ENCODE measurements at regions not wholly inside any gene's neighbourhood (a gene's known extent, or its start where the extent isn't known, plus 50 kb on each side); places are given as distances from the start of the nearest gene placed in this dataset.

DNA sequence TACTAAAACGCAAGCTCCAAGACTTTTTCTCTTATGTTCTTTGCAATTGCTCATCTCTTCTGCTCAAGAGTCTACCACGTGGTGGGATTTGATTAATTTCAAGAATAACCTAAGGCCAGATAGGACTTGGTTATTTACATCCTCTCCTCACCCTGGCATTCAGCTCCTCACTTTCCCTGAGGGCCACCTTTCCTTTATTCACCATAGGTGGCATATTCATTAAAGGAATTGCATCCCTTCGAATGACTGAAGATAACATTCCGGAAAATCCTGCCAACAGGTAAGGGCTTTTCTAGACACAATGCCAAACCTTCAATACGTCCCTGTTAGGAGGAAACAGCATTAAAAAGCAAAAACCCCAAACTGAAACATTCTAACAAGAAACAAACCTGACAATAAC, 220.0 kb upstream of the KBTBD8 start:
- no peak overlapping the region for H3K27ac ChIP-seq
- TF ChIP-seq POLR2A (IDR thresholded peaks at IDR 0.05) (no peak), CTCF (IDR thresholded peaks at IDR 0.05 in 8 of 11, conservative IDR thresholded peaks at IDR 0.05 in 3 of 11) (no peak), POLR2AphosphoS5 (IDR thresholded peaks at IDR 0.05) (no peak)
- WGBS, 5 donors: 75 to 86% (median 81%) methylated on average over 5 of the region's 5 CpGs
- no peaks in the 10 kb centered on the region for H3K9me3 ChIP-seq
- intact Hi-C loops (cut with DNase I; ENCODE audit: low total_unique reads): no loop called here
- H3K27me3 ChIP-seq (replicated peaks in 1 of 7): peaks cover 0 to 10% (median 0%) of the 10 kb centered on the region in 7 donors
- DNase-seq: no peak
- H3K36me3 ChIP-seq: no peaks in the 10 kb centered on the region
- H3K4me3 ChIP-seq: no peak overlapping the region
- no peaks in the 10 kb centered on the region for H3K4me1 ChIP-seq

DNA sequence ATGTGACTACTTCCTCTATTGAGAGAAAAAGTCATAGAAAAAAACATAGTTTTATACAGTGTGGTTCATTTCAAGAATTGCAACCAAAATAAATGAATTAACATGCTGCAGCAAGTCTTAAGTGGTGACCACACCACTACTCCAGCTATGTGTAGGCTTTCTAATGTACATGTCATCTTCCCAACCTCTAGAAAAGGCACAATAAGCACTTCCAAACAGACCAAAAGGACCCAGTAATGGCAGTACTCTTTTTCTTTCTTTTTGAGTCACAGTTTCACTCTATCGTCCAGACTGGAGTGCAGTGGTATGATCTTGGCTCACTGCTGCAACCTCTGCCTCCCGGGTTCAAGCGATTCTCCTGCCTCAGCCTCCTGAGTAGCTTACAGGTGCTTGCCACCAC, 219.3 kb upstream of the KBTBD8 start:
- Histone ChIP-seq H3K4me3 (no peak overlapping the region), H3K27me3 (replicated peaks in 1 of 7) (peaks cover 0 to 10% (median 0%) of the 10 kb centered on the region in 7 donors), H3K36me3 (no peaks in the 10 kb centered on the region), H3K4me1 (no peaks in the 10 kb centered on the region), H3K27ac (no peak overlapping the region), H3K9me3 (peaks cover 0 to 3% (median 0%) of the 10 kb centered on the region in 8 donors)
- 64 to 97% (median 83%) methylated on average over 3 of the region's 3 CpGs for WGBS, 5 donors
- DNase-seq: no peak
- TF ChIP-seq POLR2A (IDR thresholded peaks at IDR 0.05): no peak
- TF ChIP-seq CTCF (IDR thresholded peaks at IDR 0.05 in 8 of 11, conservative IDR thresholded peaks at IDR 0.05 in 3 of 11): no peak
- no peak for TF ChIP-seq POLR2AphosphoS5 (IDR thresholded peaks at IDR 0.05)
- intact Hi-C loops (cut with DNase I; ENCODE audit: low total_unique reads): no loop called here

- WGBS, 5 donors: 83 to 87% (median 85%) methylated on average over 6 of the region's 6 CpGs
- H3K36me3 ChIP-seq: no peaks in the 10 kb centered on the region
Measured at GRCh38 chr3:66785191-66785909, 212.8 kb upstream of the KBTBD8 start.

More at GRCh38 chr3:66785191-66785909, 212.8 kb upstream of the KBTBD8 start:
- H3K9me3 ChIP-seq: peaks cover 0 to 3% (median 0%) of the 10 kb centered on the region in 8 donors
- H3K27me3 ChIP-seq (replicated peaks in 1 of 7): no peaks in the 10 kb centered on the region
- H3K4me1 ChIP-seq: no peaks in the 10 kb centered on the region
- no peak overlapping the region for H3K4me3 ChIP-seq
- no peak overlapping the region for H3K27ac ChIP-seq
- no peak for TF ChIP-seq CTCF (IDR thresholded peaks at IDR 0.05 in 8 of 11, conservative IDR thresholded peaks at IDR 0.05 in 3 of 11)
- no peak for TF ChIP-seq POLR2A (IDR thresholded peaks at IDR 0.05)
- no peak for TF ChIP-seq POLR2AphosphoS5 (IDR thresholded peaks at IDR 0.05)
- DNase-seq: no peak
- intact Hi-C loops (cut with DNase I; ENCODE audit: low total_unique reads): no loop called here

All from spleen (tissue), 11 donors.